Fibroblast of upper back skin (primary cell): ENCODE measurements at regions not wholly inside any gene's neighbourhood (a gene's known extent, or its start where the extent isn't known, plus 50 kb on each side); places are given as distances from the start of the nearest gene placed in this dataset.
"Not testable (repeated sequence)": the region's sequence is repeated elsewhere in the genome, so short reads cannot be mapped to it uniquely, and the experiment has no call there.

Source experiments
- DNase-seq: peaks from one replicate; pipeline ENCODE4 v3.0.0-alpha.2; 2013

DNA sequence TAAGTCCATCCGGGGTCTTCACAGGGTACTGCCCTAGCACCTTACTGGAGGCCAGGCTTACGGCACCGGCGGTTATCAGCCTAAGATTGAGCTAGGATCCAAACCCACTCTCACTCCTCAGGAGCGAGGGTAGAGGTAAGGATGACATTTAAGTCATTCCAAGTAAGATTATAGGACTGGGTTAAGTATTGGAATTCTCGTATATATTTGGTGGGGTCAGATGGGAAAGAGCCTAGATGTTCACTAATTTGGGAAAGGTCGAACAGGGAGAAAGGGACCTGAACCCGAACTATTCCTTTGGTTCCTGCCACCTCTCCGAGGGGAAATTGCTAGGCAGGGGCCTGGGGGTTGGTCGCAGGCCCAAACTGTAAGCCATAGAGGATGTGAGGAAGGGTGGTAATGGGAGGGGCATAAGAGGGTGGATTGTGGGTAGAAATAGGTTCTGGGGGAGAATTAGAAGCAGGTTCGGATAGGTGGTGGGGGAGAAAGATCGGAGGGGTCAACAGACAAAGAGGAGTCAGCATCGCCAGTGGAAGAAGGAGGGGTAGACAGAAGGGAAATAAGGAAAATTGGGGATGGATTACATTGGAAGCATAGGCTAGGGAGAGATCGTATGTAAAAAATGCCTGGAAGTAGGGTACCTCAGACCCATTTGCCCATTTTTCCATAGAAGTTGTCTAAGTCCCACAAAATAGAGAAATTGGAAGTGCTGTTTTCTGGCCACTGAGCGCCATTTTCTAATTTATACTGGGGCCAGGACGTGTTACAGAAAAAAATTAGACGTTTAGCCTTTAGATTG, 747.1 kb upstream of the ADGRB3 start:
- no peak for DNase-seq

GRCh38 chr6:67887419-67887746, 747.7 kb upstream of the ADGRB3 start:
- no peak for DNase-seq

DNA sequence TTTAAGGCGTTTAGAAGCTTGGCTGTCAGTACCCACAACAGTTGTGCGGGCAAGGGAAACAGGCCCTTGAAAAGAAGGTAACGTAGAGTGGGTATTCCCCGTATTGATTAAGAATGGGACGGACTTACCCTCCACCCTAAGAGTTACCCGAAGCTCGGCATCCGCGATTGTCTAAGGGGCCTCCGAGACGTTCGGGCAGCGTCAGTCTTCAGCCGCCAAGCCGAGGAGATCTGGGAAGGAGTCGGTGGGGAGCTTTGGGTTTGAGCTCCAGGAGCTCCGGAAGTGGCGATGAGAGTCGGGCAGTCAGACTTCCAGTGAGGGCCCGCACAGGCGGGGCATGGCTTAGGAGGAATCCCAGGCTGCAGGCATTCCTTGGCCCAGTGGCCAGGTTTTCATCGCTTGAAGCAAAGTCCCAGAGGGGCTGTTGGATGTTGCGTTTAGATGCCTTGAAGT, 748.2 kb upstream of the ADGRB3 start:
- DNase-seq, result no peak

- DNase-seq, result no peak
Measured at GRCh38 chr6:67886036-67886707, 748.9 kb upstream of the ADGRB3 start.

DNA sequence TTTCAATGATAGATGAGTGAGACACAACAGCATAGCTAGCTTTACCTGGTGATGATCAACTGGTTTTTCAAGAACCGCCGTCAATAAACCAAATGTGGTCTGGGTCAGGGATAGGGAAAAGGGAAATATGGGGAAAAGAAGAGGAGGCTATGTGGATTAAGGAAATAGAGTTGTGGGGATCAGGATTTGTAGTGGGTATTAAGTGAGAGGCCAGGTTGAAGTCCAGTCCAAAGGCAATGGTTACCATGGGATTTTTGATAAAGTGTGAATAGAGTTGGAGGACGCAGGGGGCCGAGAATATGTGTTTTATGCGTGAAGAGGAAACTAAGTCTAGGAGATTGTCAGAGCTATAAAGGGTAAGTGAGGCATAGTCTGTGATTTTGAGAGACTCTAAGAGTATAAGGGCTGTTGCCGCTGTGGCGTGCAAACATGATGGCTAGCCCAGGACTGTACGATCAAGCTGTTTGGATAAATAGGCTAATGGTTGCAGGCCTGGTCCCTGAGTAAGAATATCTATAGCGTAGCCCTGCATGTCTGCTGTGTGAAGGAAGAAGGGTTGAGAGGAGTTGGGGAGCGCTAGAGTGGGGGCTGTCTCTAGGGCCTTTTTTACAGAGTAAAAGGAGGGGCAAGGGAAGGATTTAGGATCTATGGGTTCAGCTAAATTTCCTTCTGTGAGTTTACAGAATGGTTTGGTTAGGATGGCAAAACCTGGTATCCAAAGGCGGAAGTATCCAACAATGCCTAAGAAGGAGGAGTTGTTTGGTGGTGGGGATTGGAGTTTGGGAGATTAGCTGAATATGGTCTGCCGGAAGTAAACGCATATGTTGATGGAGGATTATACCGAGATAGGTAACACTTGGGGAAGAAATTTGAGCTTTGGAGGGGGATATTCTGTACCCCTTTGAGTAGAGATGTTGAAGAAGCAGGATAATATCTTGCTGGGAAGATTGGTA, 749.7 kb upstream of the ADGRB3 start:
- no peak for DNase-seq

- DNase-seq, result no peak
Measured at GRCh38 chr6:67884442-67884841, 750.6 kb upstream of the ADGRB3 start.

DNA sequence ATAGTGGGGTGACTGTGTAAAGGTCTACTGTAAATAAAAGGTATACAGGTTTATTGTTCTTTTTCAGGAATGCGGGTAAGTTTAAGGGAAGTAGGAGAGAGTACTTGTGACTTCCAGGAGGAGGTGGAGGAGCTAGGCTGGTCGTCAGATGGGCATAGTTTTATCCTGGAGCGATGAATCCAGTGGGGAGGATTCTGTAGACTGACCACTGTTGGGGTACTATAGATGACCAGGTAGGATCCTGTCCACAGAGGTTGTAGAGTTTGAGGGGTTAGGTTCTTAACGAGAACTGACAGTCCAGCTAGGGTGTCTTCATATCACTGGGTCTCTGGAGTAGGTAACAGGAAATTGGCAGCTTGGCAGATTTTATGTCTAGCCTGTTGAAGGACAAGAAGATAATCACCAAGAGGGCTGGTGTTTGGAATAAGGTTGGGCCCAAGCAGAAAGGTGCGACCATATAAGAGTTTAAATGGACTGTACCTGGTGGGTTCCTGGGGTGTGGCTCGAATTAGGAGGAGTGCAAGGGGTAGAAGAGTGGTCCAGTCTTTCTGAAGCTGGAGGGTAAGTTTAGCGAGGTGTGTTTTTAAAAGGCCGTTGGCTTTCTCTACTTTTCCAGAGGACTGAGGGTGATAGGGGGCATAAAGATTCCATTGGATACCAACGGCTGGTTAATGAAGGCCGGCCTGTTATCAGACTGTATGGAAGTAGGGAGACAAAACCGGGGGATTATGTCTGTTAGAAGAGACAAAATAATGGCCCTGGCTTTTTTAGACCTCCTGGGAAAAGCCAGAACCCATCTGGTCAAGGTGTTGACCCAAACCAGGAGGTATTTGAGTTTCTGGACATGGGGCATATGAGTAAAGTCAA, 751.3 kb upstream of the ADGRB3 start:
- DNase-seq, result no peak

DNA sequence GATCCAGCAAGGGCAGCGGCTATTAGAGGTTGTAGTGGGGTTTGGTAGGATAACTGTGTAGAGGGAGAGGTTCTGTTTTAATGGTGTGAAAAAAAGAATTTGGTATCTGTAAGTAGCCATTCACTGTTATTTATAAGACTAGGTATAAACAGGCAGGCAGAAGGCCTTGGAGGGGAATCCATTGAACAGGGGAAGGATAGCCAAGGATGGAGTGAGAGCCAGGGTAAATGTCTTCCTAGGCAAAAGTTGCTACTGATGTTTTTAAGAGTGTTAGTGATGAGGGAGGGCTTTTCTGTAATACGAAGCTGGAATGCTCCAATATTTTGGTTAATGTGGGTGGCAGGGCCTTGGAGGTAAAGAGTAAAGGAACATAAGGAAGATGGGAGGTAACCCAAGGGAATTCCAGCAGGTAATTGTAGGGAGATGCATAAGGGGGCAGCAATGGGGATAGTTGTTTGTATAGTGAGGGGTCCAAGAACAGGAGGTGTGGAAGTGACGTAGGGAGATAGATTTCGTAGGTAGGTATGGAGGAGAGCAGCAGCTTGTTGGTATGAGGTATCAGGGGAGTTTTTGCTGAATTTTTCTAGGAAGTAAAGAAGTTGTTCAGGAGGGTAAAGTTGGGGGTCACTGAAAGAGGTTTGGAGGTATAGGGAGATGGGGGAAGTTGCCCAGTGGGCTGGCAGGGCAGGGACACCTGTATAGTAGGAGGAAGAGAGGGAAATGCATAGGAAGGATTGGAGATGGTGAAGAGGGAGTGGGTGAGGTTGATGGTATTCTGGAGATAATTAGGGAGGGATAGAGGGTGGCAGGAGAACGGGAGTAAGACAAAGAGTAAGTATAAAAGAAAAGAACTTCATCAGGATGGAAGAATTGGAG, 752.4 kb upstream of the ADGRB3 start:
- DNase-seq, result no peak

DNA sequence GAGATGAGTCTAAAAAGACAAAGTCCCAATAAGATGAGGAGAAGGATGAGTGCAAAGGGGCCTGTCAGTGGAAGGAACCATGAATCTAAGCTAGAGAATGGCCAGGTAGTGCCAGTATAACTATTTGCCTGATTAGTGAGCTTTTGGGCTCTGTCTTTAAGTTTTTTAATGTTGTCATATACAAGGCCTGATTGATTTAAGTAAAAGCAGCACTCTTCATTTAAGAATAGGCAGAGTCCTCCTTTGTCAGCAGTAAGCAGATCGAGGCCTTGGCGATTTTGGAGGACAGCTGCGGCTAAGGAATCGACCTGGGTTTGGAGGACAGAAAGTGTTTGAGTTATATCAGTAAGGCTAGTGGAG, 753.4 kb upstream of the ADGRB3 start:
- DNase-seq, result no peak

DNA sequence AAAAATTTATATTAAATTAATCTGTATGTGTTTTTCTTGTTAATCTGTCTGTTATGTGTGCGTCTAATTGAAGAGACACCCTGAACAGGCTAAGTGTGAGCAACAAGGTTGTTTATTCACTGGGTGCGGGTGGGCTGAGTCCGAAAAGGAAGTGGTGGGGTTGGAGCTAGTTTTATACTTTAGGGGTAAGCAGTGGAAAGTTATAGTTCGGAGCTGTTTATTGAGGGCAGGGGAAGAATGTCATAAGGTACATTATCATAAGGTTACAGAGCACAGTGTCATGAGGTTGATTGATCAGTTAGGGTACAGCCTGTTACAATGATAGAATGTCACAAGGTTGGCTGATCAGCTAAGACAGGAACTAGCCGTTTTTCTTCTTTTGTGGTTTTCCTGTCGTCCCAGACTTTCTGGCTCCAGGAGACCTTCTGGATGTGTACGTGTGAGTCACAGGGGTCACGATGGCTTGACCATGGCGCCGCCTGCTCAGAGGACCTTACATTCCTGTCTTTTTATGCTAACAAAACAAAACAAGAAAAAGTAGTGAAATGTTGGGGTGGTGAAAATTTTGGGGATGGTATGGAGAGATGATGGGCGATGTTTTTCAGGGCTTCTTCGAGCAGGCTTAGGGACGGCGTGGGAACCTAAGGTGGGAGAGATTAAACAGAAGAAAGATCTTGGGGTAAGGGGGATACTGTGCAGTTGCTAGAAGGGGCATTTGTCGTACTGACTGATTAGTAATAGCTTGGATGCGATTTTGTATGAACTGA, 754.0 kb upstream of the ADGRB3 start:
- peak; percentile 1 for DNase-seq

DNA sequence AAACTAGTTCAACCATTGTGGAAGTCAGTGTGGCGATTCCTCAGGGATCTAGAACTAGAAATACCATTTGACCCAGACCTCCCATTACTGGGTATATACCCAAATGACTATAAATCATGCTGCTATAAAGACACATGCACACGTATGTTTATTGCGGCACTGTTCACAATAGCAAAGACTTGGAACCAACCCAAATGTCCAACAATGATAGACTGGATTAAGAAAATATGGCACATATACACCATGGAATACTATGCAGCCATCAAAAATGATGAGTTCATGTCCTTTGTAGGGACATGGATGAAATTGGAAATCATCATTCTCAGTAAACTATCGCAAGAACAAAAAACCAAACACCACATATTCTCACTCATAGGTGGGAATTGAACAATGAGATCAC, 754.7 kb upstream of the ADGRB3 start:
- not testable (repeated sequence) for DNase-seq

- DNase-seq, result not testable (repeated sequence)
Measured at GRCh38 chr6:67879928-67880327, 755.2 kb upstream of the ADGRB3 start.

DNA sequence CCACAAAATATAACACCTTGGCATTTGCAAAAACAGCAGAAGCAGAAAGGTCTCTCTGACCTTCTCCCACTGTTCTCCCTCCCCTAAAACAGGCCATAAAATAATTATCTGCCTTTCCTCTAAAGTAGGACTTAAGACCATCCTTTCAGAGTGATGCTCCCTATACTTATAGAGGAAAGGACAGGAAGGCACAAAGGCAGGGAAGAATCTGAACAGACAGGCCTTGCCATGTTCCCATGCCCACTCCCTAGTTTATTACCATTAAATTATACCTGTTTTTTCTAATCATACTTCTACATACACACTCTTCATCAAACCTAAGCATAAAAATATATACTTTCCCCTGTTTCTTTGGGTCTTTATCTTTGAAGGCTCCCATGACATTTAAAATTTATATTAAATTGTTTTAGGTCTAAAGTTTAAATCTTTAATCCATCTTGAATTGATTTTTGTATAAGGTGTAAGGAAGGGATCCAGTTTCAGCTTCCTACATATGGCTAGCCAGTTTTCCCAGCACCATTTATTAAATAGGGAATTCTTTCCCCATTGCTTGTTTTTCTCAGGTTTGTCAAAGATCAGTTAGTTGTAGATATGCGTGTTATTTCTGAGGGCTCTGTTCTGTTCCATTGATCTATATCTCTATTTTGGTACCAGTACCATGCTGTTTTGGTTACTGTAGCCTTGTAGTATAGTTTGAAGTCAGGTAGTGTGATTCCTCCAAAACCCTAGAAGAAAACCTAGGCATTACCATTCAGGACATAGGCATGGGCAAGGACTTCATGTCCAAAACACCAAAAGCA, 755.8 kb upstream of the ADGRB3 start:
- not testable (repeated sequence) for DNase-seq

- not testable (repeated sequence) for DNase-seq
Measured at GRCh38 chr6:67878216-67878615, 756.9 kb upstream of the ADGRB3 start.

DNA sequence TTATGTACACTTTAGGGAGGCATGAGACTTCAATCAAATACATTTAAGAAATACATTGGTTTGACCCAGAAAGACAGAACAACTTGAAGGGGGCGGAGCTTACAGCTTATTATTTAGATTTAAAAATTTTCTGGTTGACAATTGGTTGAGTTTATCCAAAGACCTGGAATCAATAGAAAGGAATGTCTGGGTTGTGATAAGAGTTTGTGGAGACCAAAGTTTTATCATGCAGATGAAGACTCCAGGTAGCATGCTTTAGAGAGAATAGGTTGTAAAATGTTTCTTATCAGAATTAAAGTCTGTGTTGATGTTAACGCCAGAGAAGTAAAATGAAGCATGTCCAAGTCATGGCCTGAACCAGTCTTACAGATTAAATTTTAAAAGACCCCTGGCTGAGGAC, 757.8 kb upstream of the ADGRB3 start:
- no peak for DNase-seq

DNA sequence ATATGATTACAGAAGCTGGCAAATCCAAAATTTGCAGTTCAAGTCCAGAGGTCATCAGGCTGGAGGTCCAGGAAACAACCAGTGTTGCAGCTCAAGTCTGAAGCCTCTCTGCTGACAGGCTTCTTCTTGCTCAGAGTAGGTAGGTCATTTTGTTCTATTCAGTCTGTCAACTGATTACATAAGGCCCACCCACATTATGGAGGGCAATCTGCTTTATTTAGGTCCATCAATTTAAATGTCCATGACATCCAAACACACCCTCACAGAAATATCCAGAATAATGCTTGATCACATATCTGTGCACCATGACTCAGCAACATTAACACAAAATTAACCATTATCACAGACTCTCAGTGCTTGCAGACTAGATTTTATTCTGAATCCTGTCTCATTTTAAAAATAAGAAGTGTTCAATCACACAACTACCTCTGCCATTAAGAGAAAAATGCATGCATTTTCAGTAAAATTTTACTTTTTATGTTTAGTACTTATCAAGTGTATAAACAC, 759.2 kb upstream of the ADGRB3 start:
- DNase-seq, result no peak

- DNase-seq, result no peak
Measured at GRCh38 chr6:67870321-67870720, 764.8 kb upstream of the ADGRB3 start.

GRCh38 chr6:67863346-67863745, 771.7 kb upstream of the ADGRB3 start:
- DNase-seq, result no peak

- DNase-seq, result peak; percentile 2
Measured at GRCh38 chr6:67854098-67854497, 781.0 kb upstream of the ADGRB3 start.

DNA sequence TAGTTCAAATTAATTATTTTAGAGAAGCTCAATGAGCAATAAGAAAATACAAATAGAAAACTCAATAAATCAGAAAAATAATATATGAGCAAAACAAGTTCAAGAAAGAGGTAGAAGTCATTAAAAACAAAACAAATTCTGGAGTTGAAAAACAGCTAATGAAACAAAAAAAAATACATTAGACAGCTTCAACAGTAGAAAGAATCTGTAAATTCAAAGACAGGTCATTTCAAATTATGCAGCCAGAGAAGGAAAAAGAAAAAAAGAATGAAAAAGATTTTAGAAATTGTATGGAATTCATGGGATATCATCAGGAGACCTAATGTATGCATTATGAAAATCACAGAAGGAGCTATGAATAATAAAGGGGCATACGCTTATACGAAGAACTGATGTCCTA, 795.3 kb upstream of the ADGRB3 start:
- DNase-seq, result no peak
